Fibroblast of lung (primary cell): ENCODE measurements at regions not wholly inside any gene's neighbourhood (a gene's known extent, or its start where the extent isn't known, plus 50 kb on each side); places are given as distances from the start of the nearest gene placed in this dataset.

Source experiments
- CTCF ChIP-seq, 2 donors: IDR thresholded peaks in 1 of 2; conservative IDR thresholded peaks in 1 of 2; 1 replicate in 1 of 2; 2 replicates in 1 of 2; pipeline ENCODE4 v1.5.1; 2011 to 2012; ENCODE audit warnings: low read length in 2 of 2, control low read depth in 1 of 2, inconsistent platforms in 1 of 2, low read depth in 1 of 2, mild to moderate bottlenecking in 1 of 2
- EZH2 ChIP-seq: IDR thresholded peaks from 2 replicates; pipeline ENCODE4 v1.5.1; 2012; ENCODE audit warnings: low read length, control low read depth, mild to moderate bottlenecking; ENCODE audit errors: missing control alignments

GRCh38 chr13:63336549-63336948 is 1920.9 kb upstream of the PCDH20 start:
- no peak for TF ChIP-seq CTCF (conservative IDR thresholded peaks at IDR 0.05 in 1 of 2, IDR thresholded peaks at IDR 0.05 in 1 of 2; ENCODE audit: low read depth in 1 of 2, low read length in 2 of 2)
- TF ChIP-seq EZH2 = no peak
